Breast epithelium (tissue), 3 donors: ENCODE measurements at regions not wholly inside any gene's neighbourhood (a gene's known extent, or its start where the extent isn't known, plus 50 kb on each side); places are given as distances from the start of the nearest gene placed in this dataset.

Experiments
- POLR2A ChIP-seq: fragments of 450-650 bp; IDR thresholded peaks from one replicate; pipeline ENCODE4 v1.6.1; 2016; ENCODE audit warnings: antibody characterized with exemption, mild to moderate bottlenecking, moderate library complexity
- TF ChIP-seq, protein P1 (sequence below), 3 donors: fragments of 450-650 bp; IDR thresholded peaks; one replicate each; pipeline ENCODE4 v1.5.1; 2016 to 2017; ENCODE audit warnings: antibody characterized with exemption in 3 of 3, mild to moderate bottlenecking in 3 of 3, moderate library complexity in 3 of 3

DNA sequence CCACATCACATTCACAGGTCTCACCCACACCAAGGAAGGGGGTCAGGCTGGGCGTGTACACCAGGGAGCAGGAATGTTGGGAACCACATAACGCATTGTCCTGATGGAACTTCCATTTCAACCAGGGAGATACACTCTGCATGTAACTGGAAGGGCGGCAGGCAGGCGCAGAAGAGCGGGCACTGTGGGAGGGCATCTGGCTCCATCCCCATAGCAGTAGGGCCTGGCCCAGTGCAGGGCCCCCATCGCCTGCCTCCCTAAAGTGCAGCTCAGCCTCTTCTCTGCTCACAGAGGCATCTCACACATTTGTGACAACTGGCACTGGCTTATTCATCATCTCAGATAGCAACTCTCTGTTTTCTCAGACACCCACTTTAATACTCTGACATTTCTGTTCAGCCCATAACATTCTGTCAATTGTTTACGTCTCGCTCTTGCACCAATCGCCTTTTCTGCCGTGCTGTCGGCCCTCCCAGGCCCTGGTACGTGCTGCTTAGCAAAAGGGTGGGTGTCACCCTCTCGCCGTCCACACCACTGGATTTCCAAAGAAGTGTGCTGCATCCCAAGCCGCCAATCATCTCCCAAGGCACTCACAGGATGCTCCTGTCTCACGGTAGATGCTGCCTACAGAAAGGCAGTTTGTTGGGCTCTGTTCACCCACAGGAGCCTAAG is 353.3 kb upstream of the ZNF507 start:
- TF ChIP-seq, protein P1, sequence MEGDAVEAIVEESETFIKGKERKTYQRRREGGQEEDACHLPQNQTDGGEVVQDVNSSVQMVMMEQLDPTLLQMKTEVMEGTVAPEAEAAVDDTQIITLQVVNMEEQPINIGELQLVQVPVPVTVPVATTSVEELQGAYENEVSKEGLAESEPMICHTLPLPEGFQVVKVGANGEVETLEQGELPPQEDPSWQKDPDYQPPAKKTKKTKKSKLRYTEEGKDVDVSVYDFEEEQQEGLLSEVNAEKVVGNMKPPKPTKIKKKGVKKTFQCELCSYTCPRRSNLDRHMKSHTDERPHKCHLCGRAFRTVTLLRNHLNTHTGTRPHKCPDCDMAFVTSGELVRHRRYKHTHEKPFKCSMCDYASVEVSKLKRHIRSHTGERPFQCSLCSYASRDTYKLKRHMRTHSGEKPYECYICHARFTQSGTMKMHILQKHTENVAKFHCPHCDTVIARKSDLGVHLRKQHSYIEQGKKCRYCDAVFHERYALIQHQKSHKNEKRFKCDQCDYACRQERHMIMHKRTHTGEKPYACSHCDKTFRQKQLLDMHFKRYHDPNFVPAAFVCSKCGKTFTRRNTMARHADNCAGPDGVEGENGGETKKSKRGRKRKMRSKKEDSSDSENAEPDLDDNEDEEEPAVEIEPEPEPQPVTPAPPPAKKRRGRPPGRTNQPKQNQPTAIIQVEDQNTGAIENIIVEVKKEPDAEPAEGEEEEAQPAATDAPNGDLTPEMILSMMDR (IDR thresholded peaks at IDR 0.05) = no peak
- TF ChIP-seq POLR2A = no peak
